BLaER1 (cell line): ENCODE measurements at regions not wholly inside any gene's neighbourhood (a gene's known extent, or its start where the extent isn't known, plus 50 kb on each side); places are given as distances from the start of the nearest gene placed in this dataset.
A peak's percentile ranks its signal among the peaks of the same experiment; 100 is the strongest.

Experiments
- H3K27ac ChIP-seq: shearing (Covaris generic); formaldehyde crosslinking; 2 replicates; pipeline ENCODE4 v1.8.1; 2022
- H3K27me3 ChIP-seq: shearing (Covaris generic); formaldehyde crosslinking; 2 replicates; pipeline ENCODE4 v1.8.1; 2022
- H3K36me3 ChIP-seq: shearing (Covaris generic); formaldehyde crosslinking; 2 replicates; pipeline ENCODE4 v1.8.1; 2022
- H3K4me1 ChIP-seq: shearing (Covaris generic); formaldehyde crosslinking; 2 replicates; pipeline ENCODE4 v1.8.1; 2022
- H3K4me2 ChIP-seq: shearing (Covaris generic); formaldehyde crosslinking; 2 replicates; pipeline ENCODE4 v1.8.1; 2022
- H3K4me3 ChIP-seq: shearing (Covaris generic); formaldehyde crosslinking; 2 replicates; pipeline ENCODE4 v1.8.1; 2022
- H3K9ac ChIP-seq: shearing (Covaris generic); formaldehyde crosslinking; 2 replicates; pipeline ENCODE4 v1.8.1; 2022
- H3K9me3 ChIP-seq: shearing (Covaris generic); formaldehyde crosslinking; 2 replicates; pipeline ENCODE4 v1.8.1; 2022
- H4K20me1 ChIP-seq: shearing (Covaris generic); formaldehyde crosslinking; 2 replicates; pipeline ENCODE4 v1.8.1; 2022
- Cebpa-rat ChIP-seq: shearing (Covaris generic); IDR thresholded peaks from 2 replicates; pipeline ENCODE4 v1.8.1; 2022

- no peaks in the 10 kb centered on the region for H3K27me3 ChIP-seq
- H3K27ac ChIP-seq = no peak overlapping the region
- no peaks in the 10 kb centered on the region for H3K9me3 ChIP-seq
- peaks cover 29% of the 10 kb centered on the region for H3K4me1 ChIP-seq
- H3K4me3 ChIP-seq = no peak overlapping the region
- no peak for TF ChIP-seq Cebpa-rat
- H4K20me1 ChIP-seq = no peaks in the 10 kb centered on the region
- H3K4me2 ChIP-seq = no peak overlapping the region
- no peak overlapping the region for H3K9ac ChIP-seq
- H3K36me3 ChIP-seq = no peaks in the 10 kb centered on the region
These were observed 88.8 kb downstream of the CDC7 start for GRCh38 chr1:91589437-91589836.

- Histone ChIP-seq H3K27me3 (no peaks in the 10 kb centered on the region), H4K20me1 (no peaks in the 10 kb centered on the region), H3K9me3 (no peaks in the 10 kb centered on the region), H3K4me2 (no peak overlapping the region), H3K4me3 (no peak overlapping the region), H3K9ac (no peak overlapping the region), H3K4me1 (peaks cover 10% of the 10 kb centered on the region), H3K36me3 (no peaks in the 10 kb centered on the region), H3K27ac (no peak overlapping the region)
- no peak for TF ChIP-seq Cebpa-rat
These were observed 90.7 kb downstream of the CDC7 start for GRCh38 chr1:91591175-91591974.

GRCh38 chr1:91592716-91593477 is 92.2 kb downstream of the CDC7 start:
- Histone ChIP-seq H3K27me3 (no peaks in the 10 kb centered on the region), H3K9ac (no peak overlapping the region), H4K20me1 (no peaks in the 10 kb centered on the region), H3K36me3 (no peaks in the 10 kb centered on the region), H3K4me2 (no peak overlapping the region), H3K9me3 (no peaks in the 10 kb centered on the region), H3K27ac (no peak overlapping the region), H3K4me1 (peaks cover 7% of the 10 kb centered on the region; the same call in 1 of the 2 replicates), H3K4me3 (no peak overlapping the region)
- no peak for TF ChIP-seq Cebpa-rat

GRCh38 chr1:91594383-91595055 is 93.9 kb downstream of the CDC7 start:
- H3K4me2 ChIP-seq = no peak overlapping the region
- TF ChIP-seq Cebpa-rat = no peak

GRCh38 chr1:91596474-91596873 is 95.8 kb downstream of the CDC7 start:
- Histone ChIP-seq H3K36me3 (no peaks in the 10 kb centered on the region), H3K4me1 (peaks cover under 1% of the 10 kb centered on the region; the same call in 1 of the 2 replicates), H3K9me3 (no peaks in the 10 kb centered on the region), H3K4me3 (no peak overlapping the region), H3K9ac (no peak overlapping the region), H3K27me3 (no peaks in the 10 kb centered on the region), H3K4me2 (no peak overlapping the region), H3K27ac (no peak overlapping the region), H4K20me1 (no peaks in the 10 kb centered on the region)
- TF ChIP-seq Cebpa-rat = no peak

More at GRCh38 chr1:91594383-91595055, 93.9 kb downstream of the CDC7 start:
- Histone ChIP-seq H3K4me3 (no peak overlapping the region), H3K27me3 (no peaks in the 10 kb centered on the region), H3K4me1 (peaks cover 7% of the 10 kb centered on the region; the same call in 1 of the 2 replicates), H4K20me1 (no peaks in the 10 kb centered on the region), H3K36me3 (no peaks in the 10 kb centered on the region), H3K27ac (no peak overlapping the region), H3K9ac (no peak overlapping the region), H3K9me3 (no peaks in the 10 kb centered on the region)

GRCh38 chr1:91597215-91597614 is 96.6 kb downstream of the CDC7 start:
- peaks cover 8% of the 10 kb centered on the region for H3K4me1 ChIP-seq
- no peak overlapping the region for H3K4me3 ChIP-seq
- no peaks in the 10 kb centered on the region for H4K20me1 ChIP-seq
- TF ChIP-seq Cebpa-rat = no peak
- H3K27ac ChIP-seq = no peak overlapping the region
- H3K4me2 ChIP-seq = no peak overlapping the region
- H3K27me3 ChIP-seq = no peaks in the 10 kb centered on the region
- no peaks in the 10 kb centered on the region for H3K9me3 ChIP-seq
- H3K36me3 ChIP-seq = no peaks in the 10 kb centered on the region
- H3K9ac ChIP-seq = no peak overlapping the region

- Histone ChIP-seq H3K36me3 (no peaks in the 10 kb centered on the region), H3K4me2 (no peak overlapping the region), H4K20me1 (no peaks in the 10 kb centered on the region), H3K9me3 (no peaks in the 10 kb centered on the region), H3K4me3 (no peak overlapping the region), H3K9ac (no peak overlapping the region), H3K27ac (no peak overlapping the region), H3K27me3 (no peaks in the 10 kb centered on the region), H3K4me1 (peaks cover 25% of the 10 kb centered on the region)
- TF ChIP-seq Cebpa-rat = no peak
These were observed 100.0 kb downstream of the CDC7 start for GRCh38 chr1:91600431-91601337.

GRCh38 chr1:91601554-91602376 is 101.1 kb downstream of the CDC7 start:
- Histone ChIP-seq H3K4me3 (no peak overlapping the region), H3K4me1 (peaks cover 25% of the 10 kb centered on the region), H3K27me3 (no peaks in the 10 kb centered on the region), H3K27ac (peak overlapping the region; percentile 42; the same call in 1 of the 2 replicates), H4K20me1 (no peaks in the 10 kb centered on the region), H3K9ac (no peak overlapping the region), H3K4me2 (peak overlapping the region; percentile 54), H3K36me3 (no peaks in the 10 kb centered on the region), H3K9me3 (no peaks in the 10 kb centered on the region)
- TF ChIP-seq Cebpa-rat = no peak
